Heart left ventricle (tissue), 16 donors: ENCODE measurements at regions not wholly inside any gene's neighbourhood (a gene's known extent, or its start where the extent isn't known, plus 50 kb on each side); places are given as distances from the start of the nearest gene placed in this dataset.

Source experiments
- ATAC-seq, 4 donors: fragments of 200-7000 bp; cut with Tn5 transposase; one replicate each; pipeline ENCODE4 v1.9.1; 2020 to 2022; ENCODE audit warnings: moderate library complexity in 4 of 4, mild to moderate bottlenecking in 3 of 4, moderate number of reproducible peaks in 1 of 4
- DNase-seq, 5 donors: peaks; one replicate each; pipeline ENCODE4 v3.0.0-alpha.2; 2020
- H3K27ac ChIP-seq, 12 donors: fragments of 200-600 bp; sonication (generic) in 4 of 12; one replicate each; pipeline versions ENCODE4 v1.5.0 to v1.8.0; 2016 to 2022; ENCODE audit warnings: mild to moderate bottlenecking in 2 of 12
- H3K27me3 ChIP-seq, 9 donors: fragments of 200-600 bp; sonication (generic) in 2 of 9; one replicate each; pipeline versions ENCODE4 v1.5.1 to v1.8.0; 2016 to 2022; ENCODE audit warnings: mild to moderate bottlenecking in 3 of 9
- H3K36me3 ChIP-seq, 9 donors: fragments of 200-600 bp; sonication (generic) in 2 of 9; one replicate each; pipeline versions ENCODE4 v1.5.0 to v1.8.0; 2018 to 2022; ENCODE audit warnings: mild to moderate bottlenecking in 2 of 9
- H3K4me1 ChIP-seq, 12 donors: fragments of 200-600 bp; sonication (generic) in 4 of 12; one replicate each; pipeline versions ENCODE4 v1.5.0 to v1.8.0; 2016 to 2022; ENCODE audit warnings: mild to moderate bottlenecking in 3 of 12
- H3K4me3 ChIP-seq, 12 donors: fragments of 200-600 bp; sonication (generic) in 4 of 12; one replicate each; pipeline versions ENCODE4 v1.5.0 to v1.8.0; 2017 to 2022; ENCODE audit warnings: mild to moderate bottlenecking in 9 of 12, moderate library complexity in 4 of 12
- H3K9me3 ChIP-seq, 12 donors: fragments of 200-600 bp; sonication (generic) in 4 of 12; one replicate each; pipeline versions ENCODE4 v1.5.0 to v1.8.0; 2016 to 2022; ENCODE audit warnings: mild to moderate bottlenecking in 1 of 12
- POLR2A ChIP-seq, 2 donors: fragments of 450-650 bp; IDR thresholded peaks; one replicate each; pipeline ENCODE4 v1.6.1; 2017; ENCODE audit warnings: antibody characterized with exemption in 2 of 2, mild to moderate bottlenecking in 2 of 2, moderate library complexity in 2 of 2
- WGBS, 4 donors: extraction: QIAGEN DNeasy Blood & Tissue Kit in 2 of 4; methylation state at CpG; one replicate each; pipeline versions ENCODE4 v1.1.5 to v1.1.7; 2013 to 2018; 5-methylcytosine and 5-hydroxymethylcytosine counted together
- intact Hi-C, 10 donors: fragments of 100-400 bp; cut with DNase I; formaldehyde crosslinking; loops; one replicate each; pipeline versions ENCODE4 v1.11.1 to v1.14.2; 2022
- TF ChIP-seq, protein P1 (sequence below), 12 donors: fragments of 200-600 bp; sonication (generic) in 4 of 12; IDR thresholded peaks; one replicate each; pipeline versions ENCODE4 v1.5.0 to v1.8.0; 2018 to 2022; ENCODE audit warnings: antibody characterized with exemption in 12 of 12, mild to moderate bottlenecking in 5 of 12
- donor health status: ischemic (EF 13 %, LVEDD 7.1; RV severe dilation, severe dysfunction).
- donor health status: healthy with polysubstance abuse.
- donor health status: DM: no; HTN: yes; CAD: no.
- donor health status: DM: no; HTN: no; CAD: no.
- donor health status: ischemic (EF 25% LVEDD 6.9; RV normal size, moderate dysfunction).
- donor health status: ischemic (EF 25% LVEDD 5.7; RV mildly dilated, moderate dysfunction).
- donor health status: healthy.
- donor health status: DM: yes; HTN: yes; CAD: no.
- donor health status: ischemic (EF 35%, LVEDD 5.7; RV mildly dilated, moderate dysfunction).
- donor health status: nonischemic (EF 11% LVEDD 7.7; RV severe dilation, severe dysfunction).
- donor health status: DM: yes; HTN: yes; CAD: no.
- donor health status: PGD.
- donor health status: ischemic (EF 29% LVEDD 5.4; RV normal size, mild dysfunction).
- donor health status: nonischemic (EF 23%, LVEDD 6.1; RV moderate dilation, normal function).

DNA sequence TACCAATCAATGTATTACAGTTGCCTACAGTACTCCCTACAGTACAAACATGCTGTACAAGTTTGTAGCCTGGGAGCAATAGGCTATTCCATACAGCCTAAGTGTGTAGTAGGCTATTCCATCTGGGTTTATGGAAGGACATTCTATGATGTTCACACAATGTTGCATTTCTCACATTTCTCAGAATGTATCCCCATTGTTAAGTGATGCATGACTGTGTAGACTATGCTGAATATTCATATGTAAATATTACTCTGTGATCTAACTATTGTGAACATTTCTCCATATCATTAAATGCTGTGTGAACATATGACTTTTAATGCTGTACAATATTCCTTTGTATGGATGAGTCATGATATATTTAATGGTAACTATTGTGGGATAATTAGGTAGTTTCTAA lies 139.2 kb upstream of the ADAMTS9 start:
- Histone ChIP-seq H3K27me3 (no peaks in the 10 kb centered on the region), H3K9me3 (no peaks in the 10 kb centered on the region), H3K4me3 (no peak overlapping the region), H3K4me1 (peaks cover 0 to 7% (median under 1%) of the 10 kb centered on the region in 12 donors), H3K27ac (no peak overlapping the region), H3K36me3 (no peaks in the 10 kb centered on the region)
- intact Hi-C loops: no loop called here
- TF ChIP-seq, protein P1, sequence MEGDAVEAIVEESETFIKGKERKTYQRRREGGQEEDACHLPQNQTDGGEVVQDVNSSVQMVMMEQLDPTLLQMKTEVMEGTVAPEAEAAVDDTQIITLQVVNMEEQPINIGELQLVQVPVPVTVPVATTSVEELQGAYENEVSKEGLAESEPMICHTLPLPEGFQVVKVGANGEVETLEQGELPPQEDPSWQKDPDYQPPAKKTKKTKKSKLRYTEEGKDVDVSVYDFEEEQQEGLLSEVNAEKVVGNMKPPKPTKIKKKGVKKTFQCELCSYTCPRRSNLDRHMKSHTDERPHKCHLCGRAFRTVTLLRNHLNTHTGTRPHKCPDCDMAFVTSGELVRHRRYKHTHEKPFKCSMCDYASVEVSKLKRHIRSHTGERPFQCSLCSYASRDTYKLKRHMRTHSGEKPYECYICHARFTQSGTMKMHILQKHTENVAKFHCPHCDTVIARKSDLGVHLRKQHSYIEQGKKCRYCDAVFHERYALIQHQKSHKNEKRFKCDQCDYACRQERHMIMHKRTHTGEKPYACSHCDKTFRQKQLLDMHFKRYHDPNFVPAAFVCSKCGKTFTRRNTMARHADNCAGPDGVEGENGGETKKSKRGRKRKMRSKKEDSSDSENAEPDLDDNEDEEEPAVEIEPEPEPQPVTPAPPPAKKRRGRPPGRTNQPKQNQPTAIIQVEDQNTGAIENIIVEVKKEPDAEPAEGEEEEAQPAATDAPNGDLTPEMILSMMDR (IDR thresholded peaks at IDR 0.05): no peak
- no peak for TF ChIP-seq POLR2A (IDR thresholded peaks at IDR 0.05)
- no peak for ATAC-seq
- DNase-seq: no peak

DNA sequence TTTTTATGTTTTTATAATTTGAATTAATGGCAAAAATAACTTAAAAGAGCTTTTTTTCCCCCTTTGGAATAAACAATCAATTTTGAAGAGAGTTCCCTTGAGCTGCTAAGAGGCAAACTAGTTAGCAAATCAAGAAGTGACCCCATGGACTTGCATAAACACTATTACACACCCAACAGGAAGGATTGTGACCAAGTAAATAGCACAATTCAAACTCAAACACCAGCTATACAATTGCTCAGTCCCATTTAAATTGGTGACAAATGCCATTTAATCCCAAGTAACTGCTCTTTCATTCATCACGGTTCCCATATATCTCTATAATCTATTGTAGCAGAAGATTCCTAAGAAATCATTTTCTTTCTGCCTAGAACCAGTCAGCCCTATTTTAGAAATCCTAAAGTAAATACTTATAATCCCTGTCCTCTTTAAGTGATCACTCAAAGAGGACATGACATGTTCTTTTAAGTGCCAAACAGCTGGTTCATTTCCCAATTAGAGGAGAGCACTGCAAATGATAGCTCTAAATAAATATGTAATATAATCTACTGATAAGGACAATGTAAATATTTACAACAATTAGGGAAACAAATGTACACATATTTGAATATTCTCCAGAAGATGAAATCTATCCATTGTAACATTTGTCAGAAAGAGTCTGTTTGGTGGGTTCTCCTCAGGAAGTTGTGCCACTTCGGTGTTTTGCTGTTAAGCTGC lies 137.8 kb upstream of the ADAMTS9 start:
- ATAC-seq (no peak), DNase-seq (no peak)
- peaks cover 0 to 14% (median 3%) of the 10 kb centered on the region in 12 donors for H3K4me1 ChIP-seq
- no peaks in the 10 kb centered on the region for H3K36me3 ChIP-seq
- no peaks in the 10 kb centered on the region for H3K27me3 ChIP-seq
- no peak overlapping the region for H3K4me3 ChIP-seq
- intact Hi-C loops: no loop called here
- TF ChIP-seq, protein P1 (IDR thresholded peaks at IDR 0.05): no peak
- TF ChIP-seq POLR2A (IDR thresholded peaks at IDR 0.05): no peak
- no peaks in the 10 kb centered on the region for H3K9me3 ChIP-seq
- WGBS, 4 donors: 90 to 96% (median 92%) methylated on average over 2 of the region's 2 CpGs
- H3K27ac ChIP-seq: no peak overlapping the region

DNA sequence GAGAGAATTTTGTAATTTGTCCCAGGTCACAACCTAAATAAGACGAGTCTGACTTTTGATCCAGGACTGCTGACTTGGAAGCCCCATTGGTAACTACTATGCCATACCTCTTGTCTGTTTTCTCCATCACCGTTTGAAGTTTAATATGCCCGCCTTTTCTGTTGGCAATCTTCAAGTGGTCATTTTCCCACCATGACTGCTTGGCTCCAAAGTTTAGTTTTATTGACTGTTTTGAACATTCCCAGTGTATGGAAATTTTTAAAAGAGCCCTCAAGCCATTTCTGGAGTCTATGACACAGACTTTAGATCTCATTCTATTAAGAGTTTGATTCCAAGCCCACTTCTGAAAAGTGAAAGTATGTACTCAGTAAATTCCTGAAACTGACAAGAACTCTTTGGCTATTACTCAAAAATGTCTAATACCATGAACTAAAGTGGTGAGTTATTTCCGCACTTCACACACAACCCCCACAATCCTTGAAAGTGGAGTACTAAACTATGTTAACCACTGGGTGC lies 136.7 kb upstream of the ADAMTS9 start:
- peaks cover 0 to 14% (median 3%) of the 10 kb centered on the region in 12 donors for H3K4me1 ChIP-seq
- H3K27me3 ChIP-seq: no peaks in the 10 kb centered on the region
- 78 to 90% (median 83%) methylated on average over 4 of the region's 4 CpGs for WGBS, 4 donors
- DNase-seq (no peak), ATAC-seq (no peak)
- H3K4me3 ChIP-seq: no peak overlapping the region
- no peak overlapping the region for H3K27ac ChIP-seq
- no peaks in the 10 kb centered on the region for H3K36me3 ChIP-seq
- TF ChIP-seq, protein P1 (IDR thresholded peaks at IDR 0.05): no peak
- no peak for TF ChIP-seq POLR2A (IDR thresholded peaks at IDR 0.05)
- intact Hi-C loops: no loop called here
- H3K9me3 ChIP-seq: no peaks in the 10 kb centered on the region

DNA sequence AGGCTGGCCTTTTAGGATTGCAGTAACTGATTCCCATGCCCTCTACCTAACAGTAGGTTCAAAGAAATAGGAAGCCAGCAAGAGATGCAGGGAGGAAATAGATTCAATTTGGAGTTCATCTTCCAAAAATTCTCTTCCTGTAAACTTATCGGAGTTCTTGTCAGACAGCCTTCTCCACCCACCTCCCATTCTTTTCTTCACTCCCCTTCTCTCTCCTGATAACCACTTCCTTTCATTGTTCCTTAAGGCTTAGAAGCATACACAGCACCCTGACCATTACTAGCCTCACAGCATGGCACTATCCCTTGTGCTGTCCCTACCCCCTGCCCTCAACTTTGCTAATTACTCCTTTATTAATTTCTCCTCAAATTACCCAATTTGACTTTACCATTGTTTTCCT lies 130.4 kb upstream of the ADAMTS9 start:
- H3K27ac ChIP-seq: no peak overlapping the region
- 58 to 81% (median 78%) methylated on average over 1 of the region's 1 CpG for WGBS, 4 donors
- H3K4me3 ChIP-seq: no peak overlapping the region
- TF ChIP-seq, protein P1 (IDR thresholded peaks at IDR 0.05): no peak
- no peak for TF ChIP-seq POLR2A (IDR thresholded peaks at IDR 0.05)
- intact Hi-C loops: loop anchor here in 1 of 10 donors (10.0 kb wide), 1 partner anchor 357 kb away; no protein-coding TSS in a partner anchor
- H3K4me1 ChIP-seq: peaks cover 5 to 43% (median 28%) of the 10 kb centered on the region in 12 donors
- no peaks in the 10 kb centered on the region for H3K9me3 ChIP-seq
- H3K36me3 ChIP-seq: no peaks in the 10 kb centered on the region
- H3K27me3 ChIP-seq: no peaks in the 10 kb centered on the region
- ATAC-seq (no peak), DNase-seq (no peak)
